Dermis blood vessel endothelial cell (primary cell): ENCODE measurements at regions not wholly inside any gene's neighbourhood (a gene's known extent, or its start where the extent isn't known, plus 50 kb on each side); places are given as distances from the start of the nearest gene placed in this dataset.

Experiments used
- DNase-seq: peaks from one replicate; pipeline ENCODE4 v3.0.0; 2010

GRCh38 chr13:26822146-26822545 lies 61.6 kb upstream of the GPR12 start:
- DNase-seq: no peak

- no peak for DNase-seq
Measured at GRCh38 chr13:26821672-26822071, 61.1 kb upstream of the GPR12 start.

GRCh38 chr13:26820871-26821270 lies 60.3 kb upstream of the GPR12 start:
- no peak for DNase-seq

- DNase-seq: no peak
Measured at GRCh38 chr13:26819046-26819445, 58.5 kb upstream of the GPR12 start.

GRCh38 chr13:26816881-26817280 lies 56.3 kb upstream of the GPR12 start:
- DNase-seq: no peak

GRCh38 chr13:26813980-26814348 lies 53.4 kb upstream of the GPR12 start:
- no peak for DNase-seq

GRCh38 chr13:26813321-26813979 lies 52.9 kb upstream of the GPR12 start:
- no peak for DNase-seq

- no peak for DNase-seq
Measured at GRCh38 chr13:26811581-26811980, 51.0 kb upstream of the GPR12 start.
